WTC11 (cell line): ENCODE measurements at regions not wholly inside any gene's neighbourhood (a gene's known extent, or its start where the extent isn't known, plus 50 kb on each side); places are given as distances from the start of the nearest gene placed in this dataset.

Experiments used
- ATAC-seq: fragments of 200-7000 bp; cut with Tn5 transposase; 2 replicates; pipeline ENCODE4 v1.10.0; 2021; ENCODE audit warnings: mild to moderate bottlenecking, moderate library complexity
- CTCF ChIA-PET: fragments of 300-600 bp; sonication (Branson Sonifier 250); formaldehyde crosslinking; loops from one replicate; lab custom pipeline; 2021; ENCODE audit warnings: antibody characterized with exemption; lab: Charles Lee
- POLR2A ChIA-PET: fragments of 350-600 bp; sonication (Branson Sonifier 250); formaldehyde crosslinking; loops from one replicate; lab custom pipeline; 2021; ENCODE audit warnings: antibody characterized with exemption; lab: Charles Lee
- DNase-seq: peaks from one replicate; pipeline ENCODE4 v3.0.0; 2021; ENCODE audit warnings: low spot score
- H3K27ac Mint-ChIP-seq: 2 replicates; pipeline ENCODE4 v1.8.0; 2021; ENCODE audit warnings: mixed read lengths
- H3K27me3 Mint-ChIP-seq: 2 replicates; pipeline ENCODE4 v1.8.0; 2021; ENCODE audit warnings: low read depth, mild to moderate bottlenecking, moderate library complexity, mixed read lengths
- H3K36me3 Mint-ChIP-seq: 2 replicates; pipeline ENCODE4 v1.8.0; 2021; ENCODE audit warnings: mixed read lengths
- H3K4me1 Mint-ChIP-seq: 2 replicates; pipeline ENCODE4 v1.8.0; 2022; ENCODE audit warnings: mixed read lengths
- H3K4me3 Mint-ChIP-seq: 2 replicates; pipeline ENCODE4 v1.8.0; 2021; ENCODE audit warnings: mild to moderate bottlenecking, moderate library complexity, mixed read lengths
- H3K9me3 Mint-ChIP-seq: 2 replicates; pipeline ENCODE4 v1.8.0; 2021; ENCODE audit warnings: mixed read lengths
- ATF1 ChIP-seq: sonication (generic); formaldehyde crosslinking; IDR thresholded peaks from 2 replicates; pipeline ENCODE4 v1.8.1; 2023; ENCODE audit warnings: mild to moderate bottlenecking, moderate library complexity, missing genetic modification reagents
- ESRRA ChIP-seq: sonication (generic); formaldehyde crosslinking; IDR thresholded peaks from 2 replicates; pipeline ENCODE4 v1.8.1; 2022; ENCODE audit warnings: mild to moderate bottlenecking, missing genetic modification reagents, borderline replicate concordance
- MXD4 ChIP-seq: fragments of 250-450 bp; sonication (Bioruptor Pico); IDR thresholded peaks from 2 replicates; pipeline ENCODE4 v1.8.0; 2021; ENCODE audit warnings: mild to moderate bottlenecking, moderate library complexity, borderline replicate concordance
- SMAD3 ChIP-seq: sonication (generic); formaldehyde crosslinking; IDR thresholded peaks from 2 replicates; pipeline ENCODE4 v1.8.0; 2022; ENCODE audit warnings: missing genetic modification reagents, mild to moderate bottlenecking, borderline replicate concordance
- TCF7 ChIP-seq: sonication (generic); formaldehyde crosslinking; IDR thresholded peaks from 2 replicates; pipeline ENCODE4 v1.8.0; 2022; ENCODE audit warnings: mild to moderate bottlenecking, low read depth, missing genetic modification reagents, moderate library complexity
- ZNF138 ChIP-seq: sonication (generic); formaldehyde crosslinking; conservative IDR thresholded peaks from 2 replicates; pipeline ENCODE4 v1.8.1; 2022; ENCODE audit warnings: mild to moderate bottlenecking, moderate library complexity, missing genetic modification reagents
- ZNF416 ChIP-seq: fragments of 250-450 bp; sonication (Bioruptor Pico); IDR thresholded peaks from 2 replicates; pipeline ENCODE4 v1.9.0; 2021; ENCODE audit warnings: mild to moderate bottlenecking, inconsistent platforms
- TF ChIP-seq, protein P1 (sequence below): sonication (generic); formaldehyde crosslinking; IDR thresholded peaks from 2 replicates; pipeline ENCODE4 v1.8.1; 2023; ENCODE audit warnings: mild to moderate bottlenecking, missing genetic modification reagents
- TF ChIP-seq, protein P2 (sequence below): fragments of 250-450 bp; sonication (Bioruptor Pico); IDR thresholded peaks from 2 replicates; pipeline ENCODE4 v1.9.0; 2021; ENCODE audit warnings: mild to moderate bottlenecking
- TF ChIP-seq, protein P3 (sequence below): sonication (generic); formaldehyde crosslinking; IDR thresholded peaks from 2 replicates; pipeline ENCODE4 v1.8.1; 2023; ENCODE audit warnings: mild to moderate bottlenecking, missing genetic modification reagents, moderate library complexity
- TF ChIP-seq, protein P4 (sequence below): sonication (generic); formaldehyde crosslinking; IDR thresholded peaks from 2 replicates; pipeline ENCODE4 v1.8.0; 2022; ENCODE audit warnings: missing genetic modification reagents
- TF ChIP-seq, protein P5 (sequence below): fragments of 250-450 bp; sonication (Bioruptor Pico); IDR thresholded peaks from 2 replicates; pipeline ENCODE4 v1.9.0; 2021; ENCODE audit warnings: mild to moderate bottlenecking
- TF ChIP-seq, protein P6 (sequence below): fragments of 200-600 bp; IDR thresholded peaks from 2 replicates; pipeline ENCODE4 v1.8.0; 2022; ENCODE audit warnings: antibody characterized with exemption
- TF ChIP-seq, protein P7 (sequence below): sonication (generic); formaldehyde crosslinking; IDR thresholded peaks from 2 replicates; pipeline ENCODE4 v1.8.0; 2023; ENCODE audit warnings: mild to moderate bottlenecking, missing genetic modification reagents
- TF ChIP-seq, protein P8 (sequence below): sonication (generic); formaldehyde crosslinking; IDR thresholded peaks from 2 replicates; pipeline ENCODE4 v1.8.0; 2023; ENCODE audit warnings: missing genetic modification reagents, mild to moderate bottlenecking, borderline replicate concordance

DNA sequence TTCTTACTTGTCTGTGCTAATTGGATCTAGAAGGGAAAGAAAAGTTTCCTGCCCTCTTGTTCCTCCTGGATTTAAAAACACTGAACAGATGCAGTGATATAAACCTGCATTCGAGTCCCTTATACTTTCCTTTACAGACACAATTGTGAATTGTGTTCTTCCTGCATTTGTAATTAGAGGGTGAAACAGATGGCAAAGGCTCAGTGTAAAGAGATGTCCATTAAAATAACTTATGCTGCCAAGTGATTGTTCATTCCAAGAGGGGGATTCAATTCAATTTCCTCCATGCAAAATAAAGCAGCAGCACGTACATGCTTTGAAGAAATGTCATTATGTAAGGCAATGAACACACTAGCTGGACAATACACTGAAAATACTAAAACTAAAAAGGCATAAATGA, 248.3 kb upstream of the LRIG3 start:
- CTCF ChIA-PET: no interaction called here
- DNase-seq: no peak
- H3K4me1 Mint-ChIP-seq: no peaks in the 10 kb centered on the region
- TF ChIP-seq, protein P1, sequence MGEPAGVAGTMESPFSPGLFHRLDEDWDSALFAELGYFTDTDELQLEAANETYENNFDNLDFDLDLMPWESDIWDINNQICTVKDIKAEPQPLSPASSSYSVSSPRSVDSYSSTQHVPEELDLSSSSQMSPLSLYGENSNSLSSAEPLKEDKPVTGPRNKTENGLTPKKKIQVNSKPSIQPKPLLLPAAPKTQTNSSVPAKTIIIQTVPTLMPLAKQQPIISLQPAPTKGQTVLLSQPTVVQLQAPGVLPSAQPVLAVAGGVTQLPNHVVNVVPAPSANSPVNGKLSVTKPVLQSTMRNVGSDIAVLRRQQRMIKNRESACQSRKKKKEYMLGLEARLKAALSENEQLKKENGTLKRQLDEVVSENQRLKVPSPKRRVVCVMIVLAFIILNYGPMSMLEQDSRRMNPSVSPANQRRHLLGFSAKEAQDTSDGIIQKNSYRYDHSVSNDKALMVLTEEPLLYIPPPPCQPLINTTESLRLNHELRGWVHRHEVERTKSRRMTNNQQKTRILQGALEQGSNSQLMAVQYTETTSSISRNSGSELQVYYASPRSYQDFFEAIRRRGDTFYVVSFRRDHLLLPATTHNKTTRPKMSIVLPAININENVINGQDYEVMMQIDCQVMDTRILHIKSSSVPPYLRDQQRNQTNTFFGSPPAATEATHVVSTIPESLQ: no peak
- TF ChIP-seq ESRRA (CRISPR knock-in tag) (no peak), MXD4 (CRISPR knock-in tag) (no peak), ATF1 (no peak), ZNF416 (CRISPR knock-in tag) (no peak)
- TF ChIP-seq, protein P2, sequence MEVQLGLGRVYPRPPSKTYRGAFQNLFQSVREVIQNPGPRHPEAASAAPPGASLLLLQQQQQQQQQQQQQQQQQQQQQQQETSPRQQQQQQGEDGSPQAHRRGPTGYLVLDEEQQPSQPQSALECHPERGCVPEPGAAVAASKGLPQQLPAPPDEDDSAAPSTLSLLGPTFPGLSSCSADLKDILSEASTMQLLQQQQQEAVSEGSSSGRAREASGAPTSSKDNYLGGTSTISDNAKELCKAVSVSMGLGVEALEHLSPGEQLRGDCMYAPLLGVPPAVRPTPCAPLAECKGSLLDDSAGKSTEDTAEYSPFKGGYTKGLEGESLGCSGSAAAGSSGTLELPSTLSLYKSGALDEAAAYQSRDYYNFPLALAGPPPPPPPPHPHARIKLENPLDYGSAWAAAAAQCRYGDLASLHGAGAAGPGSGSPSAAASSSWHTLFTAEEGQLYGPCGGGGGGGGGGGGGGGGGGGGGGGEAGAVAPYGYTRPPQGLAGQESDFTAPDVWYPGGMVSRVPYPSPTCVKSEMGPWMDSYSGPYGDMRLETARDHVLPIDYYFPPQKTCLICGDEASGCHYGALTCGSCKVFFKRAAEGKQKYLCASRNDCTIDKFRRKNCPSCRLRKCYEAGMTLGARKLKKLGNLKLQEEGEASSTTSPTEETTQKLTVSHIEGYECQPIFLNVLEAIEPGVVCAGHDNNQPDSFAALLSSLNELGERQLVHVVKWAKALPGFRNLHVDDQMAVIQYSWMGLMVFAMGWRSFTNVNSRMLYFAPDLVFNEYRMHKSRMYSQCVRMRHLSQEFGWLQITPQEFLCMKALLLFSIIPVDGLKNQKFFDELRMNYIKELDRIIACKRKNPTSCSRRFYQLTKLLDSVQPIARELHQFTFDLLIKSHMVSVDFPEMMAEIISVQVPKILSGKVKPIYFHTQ (CRISPR knock-in tag): no peak
- TF ChIP-seq, protein P3, sequence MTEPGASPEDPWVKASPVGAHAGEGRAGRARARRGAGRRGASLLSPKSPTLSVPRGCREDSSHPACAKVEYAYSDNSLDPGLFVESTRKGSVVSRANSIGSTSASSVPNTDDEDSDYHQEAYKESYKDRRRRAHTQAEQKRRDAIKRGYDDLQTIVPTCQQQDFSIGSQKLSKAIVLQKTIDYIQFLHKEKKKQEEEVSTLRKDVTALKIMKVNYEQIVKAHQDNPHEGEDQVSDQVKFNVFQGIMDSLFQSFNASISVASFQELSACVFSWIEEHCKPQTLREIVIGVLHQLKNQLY (CRISPR knock-in tag): no peak
- TF ChIP-seq, protein P4, sequence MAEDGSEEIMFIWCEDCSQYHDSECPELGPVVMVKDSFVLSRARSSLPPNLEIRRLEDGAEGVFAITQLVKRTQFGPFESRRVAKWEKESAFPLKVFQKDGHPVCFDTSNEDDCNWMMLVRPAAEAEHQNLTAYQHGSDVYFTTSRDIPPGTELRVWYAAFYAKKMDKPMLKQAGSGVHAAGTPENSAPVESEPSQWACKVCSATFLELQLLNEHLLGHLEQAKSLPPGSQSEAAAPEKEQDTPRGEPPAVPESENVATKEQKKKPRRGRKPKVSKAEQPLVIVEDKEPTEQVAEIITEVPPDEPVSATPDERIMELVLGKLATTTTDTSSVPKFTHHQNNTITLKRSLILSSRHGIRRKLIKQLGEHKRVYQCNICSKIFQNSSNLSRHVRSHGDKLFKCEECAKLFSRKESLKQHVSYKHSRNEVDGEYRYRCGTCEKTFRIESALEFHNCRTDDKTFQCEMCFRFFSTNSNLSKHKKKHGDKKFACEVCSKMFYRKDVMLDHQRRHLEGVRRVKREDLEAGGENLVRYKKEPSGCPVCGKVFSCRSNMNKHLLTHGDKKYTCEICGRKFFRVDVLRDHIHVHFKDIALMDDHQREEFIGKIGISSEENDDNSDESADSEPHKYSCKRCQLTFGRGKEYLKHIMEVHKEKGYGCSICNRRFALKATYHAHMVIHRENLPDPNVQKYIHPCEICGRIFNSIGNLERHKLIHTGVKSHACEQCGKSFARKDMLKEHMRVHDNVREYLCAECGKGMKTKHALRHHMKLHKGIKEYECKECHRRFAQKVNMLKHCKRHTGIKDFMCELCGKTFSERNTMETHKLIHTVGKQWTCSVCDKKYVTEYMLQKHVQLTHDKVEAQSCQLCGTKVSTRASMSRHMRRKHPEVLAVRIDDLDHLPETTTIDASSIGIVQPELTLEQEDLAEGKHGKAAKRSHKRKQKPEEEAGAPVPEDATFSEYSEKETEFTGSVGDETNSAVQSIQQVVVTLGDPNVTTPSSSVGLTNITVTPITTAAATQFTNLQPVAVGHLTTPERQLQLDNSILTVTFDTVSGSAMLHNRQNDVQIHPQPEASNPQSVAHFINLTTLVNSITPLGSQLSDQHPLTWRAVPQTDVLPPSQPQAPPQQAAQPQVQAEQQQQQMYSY (CRISPR knock-in tag): no peak
- TF ChIP-seq, protein P5, sequence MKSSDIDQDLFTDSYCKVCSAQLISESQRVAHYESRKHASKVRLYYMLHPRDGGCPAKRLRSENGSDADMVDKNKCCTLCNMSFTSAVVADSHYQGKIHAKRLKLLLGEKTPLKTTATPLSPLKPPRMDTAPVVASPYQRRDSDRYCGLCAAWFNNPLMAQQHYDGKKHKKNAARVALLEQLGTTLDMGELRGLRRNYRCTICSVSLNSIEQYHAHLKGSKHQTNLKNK (CRISPR knock-in tag): no peak
- no peaks in the 10 kb centered on the region for H3K27me3 Mint-ChIP-seq
- no peak overlapping the region; the same call in 1 of the 2 replicates for H3K27ac Mint-ChIP-seq
- no peak for ATAC-seq
- POLR2A ChIA-PET: no interaction called here
- H3K4me3 Mint-ChIP-seq: no peak overlapping the region
- H3K36me3 Mint-ChIP-seq: no peaks in the 10 kb centered on the region
- no peaks in the 10 kb centered on the region for H3K9me3 Mint-ChIP-seq

DNA sequence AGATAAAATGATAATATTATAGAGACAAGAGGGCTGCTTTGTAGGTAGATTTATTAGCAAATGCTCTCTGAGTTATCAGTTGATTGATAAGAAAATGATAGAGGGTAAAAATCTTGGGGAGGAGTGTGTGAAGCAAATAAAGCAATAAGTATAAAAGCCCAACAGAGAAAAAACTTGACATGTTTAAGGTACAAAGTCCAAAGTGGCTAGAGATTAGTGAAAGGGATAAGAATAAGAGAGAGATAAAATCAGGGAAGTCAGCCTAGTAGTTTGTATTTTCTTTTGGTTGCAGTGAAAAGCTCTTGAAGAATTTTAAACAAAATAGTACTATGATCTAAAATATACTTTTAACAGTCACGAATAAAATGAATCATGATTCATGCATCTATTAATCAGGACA, 246.2 kb upstream of the LRIG3 start:
- Mint-ChIP-seq H3K36me3 (no peaks in the 10 kb centered on the region), H3K4me1 (no peaks in the 10 kb centered on the region), H3K27me3 (no peaks in the 10 kb centered on the region), H3K9me3 (no peaks in the 10 kb centered on the region), H3K27ac (no peak overlapping the region), H3K4me3 (no peak overlapping the region)
- no peak for DNase-seq
- ATAC-seq: no peak
- POLR2A ChIA-PET: no interaction called here
- CTCF ChIA-PET: no interaction called here
- TF ChIP-seq SMAD3 (no peak), TCF7 (CRISPR knock-in tag) (no peak), ZNF138 (CRISPR knock-in tag) (no peak)
- TF ChIP-seq, protein P6, sequence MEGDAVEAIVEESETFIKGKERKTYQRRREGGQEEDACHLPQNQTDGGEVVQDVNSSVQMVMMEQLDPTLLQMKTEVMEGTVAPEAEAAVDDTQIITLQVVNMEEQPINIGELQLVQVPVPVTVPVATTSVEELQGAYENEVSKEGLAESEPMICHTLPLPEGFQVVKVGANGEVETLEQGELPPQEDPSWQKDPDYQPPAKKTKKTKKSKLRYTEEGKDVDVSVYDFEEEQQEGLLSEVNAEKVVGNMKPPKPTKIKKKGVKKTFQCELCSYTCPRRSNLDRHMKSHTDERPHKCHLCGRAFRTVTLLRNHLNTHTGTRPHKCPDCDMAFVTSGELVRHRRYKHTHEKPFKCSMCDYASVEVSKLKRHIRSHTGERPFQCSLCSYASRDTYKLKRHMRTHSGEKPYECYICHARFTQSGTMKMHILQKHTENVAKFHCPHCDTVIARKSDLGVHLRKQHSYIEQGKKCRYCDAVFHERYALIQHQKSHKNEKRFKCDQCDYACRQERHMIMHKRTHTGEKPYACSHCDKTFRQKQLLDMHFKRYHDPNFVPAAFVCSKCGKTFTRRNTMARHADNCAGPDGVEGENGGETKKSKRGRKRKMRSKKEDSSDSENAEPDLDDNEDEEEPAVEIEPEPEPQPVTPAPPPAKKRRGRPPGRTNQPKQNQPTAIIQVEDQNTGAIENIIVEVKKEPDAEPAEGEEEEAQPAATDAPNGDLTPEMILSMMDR: no peak
- TF ChIP-seq, protein P7, sequence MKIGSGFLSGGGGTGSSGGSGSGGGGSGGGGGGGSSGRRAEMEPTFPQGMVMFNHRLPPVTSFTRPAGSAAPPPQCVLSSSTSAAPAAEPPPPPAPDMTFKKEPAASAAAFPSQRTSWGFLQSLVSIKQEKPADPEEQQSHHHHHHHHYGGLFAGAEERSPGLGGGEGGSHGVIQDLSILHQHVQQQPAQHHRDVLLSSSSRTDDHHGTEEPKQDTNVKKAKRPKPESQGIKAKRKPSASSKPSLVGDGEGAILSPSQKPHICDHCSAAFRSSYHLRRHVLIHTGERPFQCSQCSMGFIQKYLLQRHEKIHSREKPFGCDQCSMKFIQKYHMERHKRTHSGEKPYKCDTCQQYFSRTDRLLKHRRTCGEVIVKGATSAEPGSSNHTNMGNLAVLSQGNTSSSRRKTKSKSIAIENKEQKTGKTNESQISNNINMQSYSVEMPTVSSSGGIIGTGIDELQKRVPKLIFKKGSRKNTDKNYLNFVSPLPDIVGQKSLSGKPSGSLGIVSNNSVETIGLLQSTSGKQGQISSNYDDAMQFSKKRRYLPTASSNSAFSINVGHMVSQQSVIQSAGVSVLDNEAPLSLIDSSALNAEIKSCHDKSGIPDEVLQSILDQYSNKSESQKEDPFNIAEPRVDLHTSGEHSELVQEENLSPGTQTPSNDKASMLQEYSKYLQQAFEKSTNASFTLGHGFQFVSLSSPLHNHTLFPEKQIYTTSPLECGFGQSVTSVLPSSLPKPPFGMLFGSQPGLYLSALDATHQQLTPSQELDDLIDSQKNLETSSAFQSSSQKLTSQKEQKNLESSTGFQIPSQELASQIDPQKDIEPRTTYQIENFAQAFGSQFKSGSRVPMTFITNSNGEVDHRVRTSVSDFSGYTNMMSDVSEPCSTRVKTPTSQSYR (CRISPR knock-in tag): no peak
- TF ChIP-seq, protein P8, sequence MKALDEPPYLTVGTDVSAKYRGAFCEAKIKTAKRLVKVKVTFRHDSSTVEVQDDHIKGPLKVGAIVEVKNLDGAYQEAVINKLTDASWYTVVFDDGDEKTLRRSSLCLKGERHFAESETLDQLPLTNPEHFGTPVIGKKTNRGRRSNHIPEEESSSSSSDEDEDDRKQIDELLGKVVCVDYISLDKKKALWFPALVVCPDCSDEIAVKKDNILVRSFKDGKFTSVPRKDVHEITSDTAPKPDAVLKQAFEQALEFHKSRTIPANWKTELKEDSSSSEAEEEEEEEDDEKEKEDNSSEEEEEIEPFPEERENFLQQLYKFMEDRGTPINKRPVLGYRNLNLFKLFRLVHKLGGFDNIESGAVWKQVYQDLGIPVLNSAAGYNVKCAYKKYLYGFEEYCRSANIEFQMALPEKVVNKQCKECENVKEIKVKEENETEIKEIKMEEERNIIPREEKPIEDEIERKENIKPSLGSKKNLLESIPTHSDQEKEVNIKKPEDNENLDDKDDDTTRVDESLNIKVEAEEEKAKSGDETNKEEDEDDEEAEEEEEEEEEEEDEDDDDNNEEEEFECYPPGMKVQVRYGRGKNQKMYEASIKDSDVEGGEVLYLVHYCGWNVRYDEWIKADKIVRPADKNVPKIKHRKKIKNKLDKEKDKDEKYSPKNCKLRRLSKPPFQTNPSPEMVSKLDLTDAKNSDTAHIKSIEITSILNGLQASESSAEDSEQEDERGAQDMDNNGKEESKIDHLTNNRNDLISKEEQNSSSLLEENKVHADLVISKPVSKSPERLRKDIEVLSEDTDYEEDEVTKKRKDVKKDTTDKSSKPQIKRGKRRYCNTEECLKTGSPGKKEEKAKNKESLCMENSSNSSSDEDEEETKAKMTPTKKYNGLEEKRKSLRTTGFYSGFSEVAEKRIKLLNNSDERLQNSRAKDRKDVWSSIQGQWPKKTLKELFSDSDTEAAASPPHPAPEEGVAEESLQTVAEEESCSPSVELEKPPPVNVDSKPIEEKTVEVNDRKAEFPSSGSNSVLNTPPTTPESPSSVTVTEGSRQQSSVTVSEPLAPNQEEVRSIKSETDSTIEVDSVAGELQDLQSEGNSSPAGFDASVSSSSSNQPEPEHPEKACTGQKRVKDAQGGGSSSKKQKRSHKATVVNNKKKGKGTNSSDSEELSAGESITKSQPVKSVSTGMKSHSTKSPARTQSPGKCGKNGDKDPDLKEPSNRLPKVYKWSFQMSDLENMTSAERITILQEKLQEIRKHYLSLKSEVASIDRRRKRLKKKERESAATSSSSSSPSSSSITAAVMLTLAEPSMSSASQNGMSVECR: no peak
